ENCODE measurements at regions not wholly inside any gene's neighbourhood (a gene's known extent, or its start where the extent isn't known, plus 50 kb on each side); places are given as distances from the start of the nearest gene placed in this dataset.

DNA sequence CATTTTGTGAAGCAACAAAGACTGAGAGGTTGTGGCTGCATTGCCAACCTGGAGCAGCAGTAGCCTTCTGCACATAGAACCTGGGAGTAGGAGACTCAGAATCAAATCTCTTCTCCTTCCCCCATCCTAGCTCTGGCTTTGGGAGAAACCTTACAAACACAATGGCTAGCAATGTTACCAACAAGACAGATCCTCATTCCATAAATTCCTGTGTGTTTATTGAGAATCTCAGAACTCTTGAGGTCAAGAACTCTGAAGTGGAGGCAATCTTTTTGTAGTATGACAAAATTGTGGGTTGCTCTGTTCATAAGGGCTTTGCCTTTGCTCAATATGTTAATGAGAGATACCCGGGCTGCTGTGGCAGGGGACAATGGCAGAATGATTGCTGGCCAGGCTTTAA, 406.7 kb upstream of the SPANXN1 start:
- TF ChIP-seq CTCF (IDR thresholded peaks at IDR 0.05) (no peak), EP300 (IDR thresholded peaks at IDR 0.05) (no peak), POLR2A (IDR thresholded peaks at IDR 0.05) (no peak)
- Histone ChIP-seq H3K27me3 (no peaks in the 10 kb centered on the region), H3K9me3 (no peaks in the 10 kb centered on the region), H3K4me3 (no peak overlapping the region), H3K36me3 (no peaks in the 10 kb centered on the region), H3K27ac (no peak overlapping the region), H3K4me1 (ENCODE audit: insufficient read depth) (no peaks in the 10 kb centered on the region)
- no peak for DNase-seq
- intact Hi-C loops (cut with DNase I), result no loop called here
- WGBS, 3 donors, result 26 to 42% (median 33%) methylated on average over 1 of the region's 1 CpG

DNA sequence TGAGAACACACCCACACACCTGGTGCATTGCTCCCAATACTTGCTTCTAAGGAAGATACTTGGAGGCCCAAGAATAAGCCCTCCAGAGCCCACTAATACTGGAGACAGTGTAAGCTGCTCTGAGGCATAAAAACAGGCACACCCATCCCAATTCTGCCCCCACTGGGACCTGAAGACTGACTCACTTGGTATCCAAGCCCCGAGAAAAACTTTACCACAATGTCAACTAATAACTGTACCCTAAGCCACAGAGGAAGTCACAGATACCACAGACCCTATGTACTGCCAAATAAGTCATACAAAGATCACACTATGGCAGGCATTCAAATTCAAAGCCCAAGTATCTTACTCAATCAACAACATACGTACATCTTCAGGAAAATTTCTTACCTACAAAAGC, 398.2 kb upstream of the SPANXN1 start:
- no peaks in the 10 kb centered on the region for H3K27me3 ChIP-seq
- H3K4me1 ChIP-seq (ENCODE audit: insufficient read depth), result no peaks in the 10 kb centered on the region
- H3K4me3 ChIP-seq, result no peak overlapping the region
- intact Hi-C loops (cut with DNase I), result no loop called here
- H3K27ac ChIP-seq, result no peak overlapping the region
- 62 to 80% (median 80%) methylated on average over 2 of the region's 2 CpGs for WGBS, 3 donors
- H3K9me3 ChIP-seq, result no peaks in the 10 kb centered on the region
- no peaks in the 10 kb centered on the region for H3K36me3 ChIP-seq
- no peak for TF ChIP-seq EP300 (IDR thresholded peaks at IDR 0.05)
- no peak for TF ChIP-seq POLR2A (IDR thresholded peaks at IDR 0.05)
- no peak for TF ChIP-seq CTCF (IDR thresholded peaks at IDR 0.05)
- no peak for DNase-seq

DNA sequence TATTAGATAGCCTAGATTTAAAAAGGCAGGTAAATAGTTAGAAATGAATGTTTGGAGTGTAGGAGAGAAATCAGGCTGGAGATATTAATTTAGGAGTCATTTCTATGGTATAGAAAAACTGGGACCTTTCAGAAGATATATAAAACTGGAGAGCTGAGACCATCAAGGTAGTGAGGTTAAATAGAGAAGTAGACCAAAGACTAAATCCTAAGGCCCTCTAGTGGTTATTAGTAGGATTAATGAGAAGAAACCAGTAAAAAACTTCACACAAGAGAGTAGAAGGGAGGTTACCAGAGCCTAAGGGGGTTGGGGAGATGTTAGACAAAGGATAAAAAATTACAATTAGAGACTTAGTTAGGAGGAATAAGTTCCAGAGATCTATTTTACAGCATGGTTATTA, 351.0 kb upstream of the SPANXN1 start:
- Histone ChIP-seq H3K4me3 (no peak overlapping the region), H3K9me3 (no peaks in the 10 kb centered on the region), H3K36me3 (no peaks in the 10 kb centered on the region), H3K27me3 (no peaks in the 10 kb centered on the region), H3K4me1 (ENCODE audit: insufficient read depth) (no peaks in the 10 kb centered on the region), H3K27ac (no peak overlapping the region)
- DNase-seq, result no peak
- TF ChIP-seq EP300 (IDR thresholded peaks at IDR 0.05) (no peak), POLR2A (IDR thresholded peaks at IDR 0.05) (no peak), CTCF (IDR thresholded peaks at IDR 0.05) (no peak)
- intact Hi-C loops (cut with DNase I), result no loop called here

DNA sequence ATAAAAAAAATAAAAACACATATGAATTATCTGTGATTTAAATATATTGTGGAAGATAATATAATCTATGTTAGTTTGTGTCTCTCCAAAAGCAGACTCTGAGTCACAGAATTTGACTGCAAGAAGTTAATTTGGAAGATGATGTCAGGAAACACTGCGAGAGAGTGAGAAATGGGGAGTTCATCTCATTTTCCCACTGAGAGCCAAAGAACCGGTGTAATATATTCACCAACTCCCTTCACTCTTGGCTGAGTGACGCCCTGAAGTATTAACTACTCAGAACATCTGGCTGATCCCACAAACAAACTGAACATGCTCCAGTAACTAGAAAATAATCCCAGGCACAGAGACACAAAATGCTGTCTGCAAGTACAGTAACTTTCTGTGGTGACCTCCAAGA, 345.8 kb upstream of the SPANXN1 start:
- WGBS, 3 donors, result 63 to 64% (median 64%) methylated on average over 3 of the region's 3 CpGs
- intact Hi-C loops (cut with DNase I), result no loop called here
- H3K27me3 ChIP-seq, result no peaks in the 10 kb centered on the region

More for the DNA sequence above, 345.8 kb upstream of the SPANXN1 start:
- H3K27ac ChIP-seq, result no peak overlapping the region
- H3K4me1 ChIP-seq (ENCODE audit: insufficient read depth), result no peaks in the 10 kb centered on the region
- no peak overlapping the region for H3K4me3 ChIP-seq
- no peaks in the 10 kb centered on the region for H3K9me3 ChIP-seq
- H3K36me3 ChIP-seq, result no peaks in the 10 kb centered on the region
- DNase-seq, result no peak
- TF ChIP-seq CTCF (IDR thresholded peaks at IDR 0.05) (no peak), POLR2A (IDR thresholded peaks at IDR 0.05) (no peak), EP300 (IDR thresholded peaks at IDR 0.05) (no peak)

Data from ovary (tissue), 7 donors.